ENCODE measurements at regions not wholly inside any gene's neighbourhood (a gene's known extent, or its start where the extent isn't known, plus 50 kb on each side); places are given as distances from the start of the nearest gene placed in this dataset.

- in situ Hi-C loops (cut with HindIII; ENCODE audit: low sequenced_read_pairs), result no loop called here
These were observed 56.1 kb upstream of the PKP2 start for GRCh38 chr12:32952681-32953080.

- in situ Hi-C loops (cut with HindIII; ENCODE audit: low sequenced_read_pairs), result loop anchor here (10.0 kb wide), 1 partner anchor 655 kb away; no protein-coding TSS in a partner anchor
These were observed 53.2 kb upstream of the PKP2 start for GRCh38 chr12:32949815-32950214.

GRCh38 chr12:32947206-32948067 lies 50.9 kb upstream of the PKP2 start:
- in situ Hi-C loops (cut with HindIII; ENCODE audit: low sequenced_read_pairs), result loop anchor here (10.0 kb wide), 1 partner anchor 657 kb away; no protein-coding TSS in a partner anchor

GRCh38 chr12:32946504-32947131 lies 50.0 kb upstream of the PKP2 start:
- in situ Hi-C loops (cut with HindIII; ENCODE audit: low sequenced_read_pairs), result loop anchor here (10.0 kb wide), 1 partner anchor 658 kb away; no protein-coding TSS in a partner anchor

All from DLD1 (cell line).